Parathyroid adenoma (tissue), 2 donors: ENCODE measurements at regions not wholly inside any gene's neighbourhood (a gene's known extent, or its start where the extent isn't known, plus 50 kb on each side); places are given as distances from the start of the nearest gene placed in this dataset.

Experiments used
- H2AFZ ChIP-seq: fragments of 300-600 bp; sonication (generic); one replicate; pipeline ENCODE4 v1.7.0; 2017; ENCODE audit warnings: antibody characterized with exemption, mild to moderate bottlenecking
- H3K27ac ChIP-seq: fragments of 300-600 bp; sonication (generic); one replicate; pipeline ENCODE4 v1.7.0; 2017
- H3K27me3 ChIP-seq: fragments of 300-600 bp; sonication (generic); one replicate; pipeline ENCODE4 v1.7.0; 2017; ENCODE audit warnings: low read length; ENCODE audit not compliant: control insufficient read depth, insufficient read depth
- H3K36me3 ChIP-seq: fragments of 300-600 bp; sonication (generic); one replicate; pipeline ENCODE4 v1.7.0; 2017; ENCODE audit warnings: low read length; ENCODE audit not compliant: control insufficient read depth, insufficient read depth
- H3K4me1 ChIP-seq: fragments of 300-600 bp; sonication (generic); one replicate; pipeline ENCODE4 v1.7.0; 2017; ENCODE audit warnings: control low read depth
- H3K4me2 ChIP-seq: fragments of 300-600 bp; sonication (generic); one replicate; pipeline ENCODE4 v1.7.0; 2017; ENCODE audit warnings: low read length
- H3K4me3 ChIP-seq: fragments of 300-600 bp; sonication (generic); one replicate; pipeline ENCODE4 v1.7.0; 2017; ENCODE audit warnings: low read depth, low read length
- H3K79me2 ChIP-seq: fragments of 300-600 bp; sonication (generic); one replicate; pipeline ENCODE4 v1.7.0; 2017; ENCODE audit warnings: control low read depth
- H3K9ac ChIP-seq: fragments of 300-600 bp; sonication (generic); one replicate; pipeline ENCODE4 v1.7.0; 2017; ENCODE audit warnings: mild to moderate bottlenecking
- H3K9me3 ChIP-seq: fragments of 300-600 bp; sonication (generic); one replicate; pipeline ENCODE4 v1.7.0; 2017; ENCODE audit warnings: low read length; ENCODE audit not compliant: control insufficient read depth
- CTCF ChIP-seq: fragments of 300-600 bp; sonication (generic); IDR thresholded peaks from one replicate; pipeline ENCODE4 v1.7.0; 2017; ENCODE audit warnings: antibody characterized with exemption, mild to moderate bottlenecking
- donor health status: primary hyperparathyroidism.

GRCh38 chr2:238593678-238594077 lies 167.0 kb downstream of the ASB1 start:
- no peak overlapping the region for H3K4me3 ChIP-seq
- no peak for TF ChIP-seq CTCF

GRCh38 chr2:238594796-238595749 lies 168.3 kb downstream of the ASB1 start:
- no peak overlapping the region for H3K27ac ChIP-seq
- H2AFZ ChIP-seq = no peak overlapping the region

More at GRCh38 chr2:238593678-238594077, 167.0 kb downstream of the ASB1 start:
- H3K27me3 ChIP-seq = no peaks in the 10 kb centered on the region
- no peak overlapping the region for H2AFZ ChIP-seq
- no peaks in the 10 kb centered on the region for H3K36me3 ChIP-seq
- H3K4me2 ChIP-seq = no peak overlapping the region
- no peak overlapping the region for H3K9ac ChIP-seq
- no peaks in the 10 kb centered on the region for H3K4me1 ChIP-seq
- H3K27ac ChIP-seq = no peak overlapping the region
- H3K79me2 ChIP-seq = no peaks in the 10 kb centered on the region
- H3K9me3 ChIP-seq = no peaks in the 10 kb centered on the region

GRCh38 chr2:238595750-238596570 lies 169.2 kb downstream of the ASB1 start:
- H3K4me3 ChIP-seq = no peak overlapping the region
- no peak for TF ChIP-seq CTCF
- no peak overlapping the region for H3K9ac ChIP-seq
- H3K4me2 ChIP-seq = no peak overlapping the region
- no peaks in the 10 kb centered on the region for H3K9me3 ChIP-seq
- H3K36me3 ChIP-seq = no peaks in the 10 kb centered on the region
- no peaks in the 10 kb centered on the region for H3K27me3 ChIP-seq
- H3K27ac ChIP-seq = no peak overlapping the region
- no peak overlapping the region for H2AFZ ChIP-seq
- no peaks in the 10 kb centered on the region for H3K79me2 ChIP-seq
- no peaks in the 10 kb centered on the region for H3K4me1 ChIP-seq

More at GRCh38 chr2:238594796-238595749, 168.3 kb downstream of the ASB1 start:
- no peaks in the 10 kb centered on the region for H3K36me3 ChIP-seq
- H3K79me2 ChIP-seq = no peaks in the 10 kb centered on the region
- no peaks in the 10 kb centered on the region for H3K9me3 ChIP-seq
- no peak overlapping the region for H3K9ac ChIP-seq
- no peak overlapping the region for H3K4me2 ChIP-seq
- H3K4me3 ChIP-seq = no peak overlapping the region
- H3K27me3 ChIP-seq = no peaks in the 10 kb centered on the region
- TF ChIP-seq CTCF = no peak
- no peaks in the 10 kb centered on the region for H3K4me1 ChIP-seq

GRCh38 chr2:238596571-238597551 lies 170.1 kb downstream of the ASB1 start:
- no peaks in the 10 kb centered on the region for H3K27me3 ChIP-seq
- H3K36me3 ChIP-seq = no peaks in the 10 kb centered on the region
- H3K27ac ChIP-seq = no peak overlapping the region
- TF ChIP-seq CTCF = no peak
- H3K4me3 ChIP-seq = no peak overlapping the region
- H3K4me2 ChIP-seq = no peak overlapping the region
- no peaks in the 10 kb centered on the region for H3K4me1 ChIP-seq
- H2AFZ ChIP-seq = no peak overlapping the region
- no peak overlapping the region for H3K9ac ChIP-seq
- H3K79me2 ChIP-seq = no peaks in the 10 kb centered on the region
- no peaks in the 10 kb centered on the region for H3K9me3 ChIP-seq
